Keratinocyte (primary cell): ENCODE measurements at regions not wholly inside any gene's neighbourhood (a gene's known extent, or its start where the extent isn't known, plus 50 kb on each side); places are given as distances from the start of the nearest gene placed in this dataset.

Experiments used
- DNase-seq: peaks from one replicate; pipeline ENCODE4 v3.0.0-alpha.2; 2011; ENCODE audit warnings: low read depth, missing footprints, low spot score
- FAIRE-seq: peaks from 2 replicates; lab custom pipeline; 2011; peaks lifted over from hg19 to GRCh38; lab: Jason Lieb, UNC
- H2AFZ ChIP-seq: 2 replicates; pipeline ENCODE4 v1.6.0; 2012; ENCODE audit warnings: low read length, control low read depth, inconsistent platforms; ENCODE audit not compliant: control insufficient read depth
- H3K27ac ChIP-seq: 2 replicates; pipeline ENCODE4 v1.5.1; 2011; ENCODE audit warnings: low read length; ENCODE audit not compliant: control insufficient read depth, insufficient read depth
- H3K27me3 ChIP-seq: 3 replicates; pipeline ENCODE4 v1.6.0; 2011; ENCODE audit warnings: low read length; ENCODE audit not compliant: control insufficient read depth, insufficient read depth; ENCODE audit errors: extremely low read depth
- H3K36me3 ChIP-seq, 2 experiments: 2 replicates in 1 of 2; 3 replicates in 1 of 2; pipeline ENCODE4 v1.5.1; 2011; ENCODE audit warnings: low read length in 2 of 2, mild to moderate bottlenecking in 1 of 2; ENCODE audit not compliant: control insufficient read depth in 2 of 2, insufficient read depth in 2 of 2; ENCODE audit errors: extremely low read depth in 1 of 2
- H3K4me1 ChIP-seq: 3 replicates; pipeline ENCODE4 v1.5.1; 2011; ENCODE audit warnings: low read length; ENCODE audit not compliant: control insufficient read depth, insufficient read depth; ENCODE audit errors: extremely low read depth
- H3K4me2 ChIP-seq: 3 replicates; pipeline ENCODE4 v1.6.0; 2011; ENCODE audit warnings: low read depth, low read length; ENCODE audit not compliant: control insufficient read depth, insufficient read depth; ENCODE audit errors: extremely low read depth
- H3K4me3 ChIP-seq, 3 experiments: fragments of 200-600 bp in 1 of 3; sonication (generic) in 1 of 3; 2 replicates in 2 of 3; 3 replicates in 1 of 3; pipeline ENCODE4 v1.5.1; 2011 to 2016; ENCODE audit warnings: low read length in 3 of 3, mild to moderate bottlenecking in 3 of 3, control low read depth in 2 of 3, inconsistent platforms in 1 of 3, low read depth in 1 of 3, mixed read lengths in 1 of 3, mixed run types in 1 of 3, moderate library complexity in 1 of 3; ENCODE audit not compliant: control insufficient read depth in 2 of 3, insufficient read depth in 2 of 3; ENCODE audit errors: extremely low read depth in 1 of 3
- H3K79me2 ChIP-seq: 2 replicates; pipeline ENCODE4 v1.6.0; 2012; ENCODE audit warnings: low read length; ENCODE audit not compliant: control insufficient read depth, insufficient read depth
- H3K9ac ChIP-seq: 3 replicates; pipeline ENCODE4 v1.6.0; 2011; ENCODE audit warnings: low read length; ENCODE audit not compliant: control insufficient read depth, insufficient read depth; ENCODE audit errors: extremely low read depth
- H3K9me1 ChIP-seq: 3 replicates; pipeline ENCODE4 v1.6.0; 2011; ENCODE audit warnings: low read length; ENCODE audit not compliant: control insufficient read depth, insufficient read depth; ENCODE audit errors: extremely low read depth
- H3K9me3 ChIP-seq: 2 replicates; pipeline ENCODE4 v1.5.1; 2012; ENCODE audit warnings: low read depth, low read length; ENCODE audit not compliant: control insufficient read depth
- H4K20me1 ChIP-seq: 3 replicates; pipeline ENCODE4 v1.6.0; 2011; ENCODE audit warnings: low read length; ENCODE audit not compliant: control insufficient read depth, insufficient read depth; ENCODE audit errors: extremely low read depth
- CTCF ChIP-seq, 3 experiments: IDR thresholded peaks in 1 of 3; conservative IDR thresholded peaks in 1 of 3; optimal IDR thresholded peaks in 1 of 3; 2 replicates in 2 of 3; 3 replicates in 1 of 3; pipeline versions ENCODE3 to v1.5.1; 2011; ENCODE audit warnings: low read length in 3 of 3, mild to moderate bottlenecking in 3 of 3, moderate library complexity in 2 of 3, control low read depth in 1 of 3, inconsistent platforms in 1 of 3; ENCODE audit not compliant: insufficient read depth in 2 of 3; ENCODE audit errors: extremely low read depth in 1 of 3
- EZH2 ChIP-seq: IDR thresholded peaks from one replicate; pipeline ENCODE4 v1.6.1; 2012; ENCODE audit warnings: inconsistent platforms, mild to moderate bottlenecking, low read length, moderate library complexity
- dilution Hi-C: fragments of 300-500 bp; cut with MboI; formaldehyde crosslinking; loops from one replicate; pipeline ENCODE4 v1.7.0; 2020; ENCODE audit warnings: low sequenced_read_pairs; ENCODE audit not compliant: extremely low pct_ligation_motif_present

DNA sequence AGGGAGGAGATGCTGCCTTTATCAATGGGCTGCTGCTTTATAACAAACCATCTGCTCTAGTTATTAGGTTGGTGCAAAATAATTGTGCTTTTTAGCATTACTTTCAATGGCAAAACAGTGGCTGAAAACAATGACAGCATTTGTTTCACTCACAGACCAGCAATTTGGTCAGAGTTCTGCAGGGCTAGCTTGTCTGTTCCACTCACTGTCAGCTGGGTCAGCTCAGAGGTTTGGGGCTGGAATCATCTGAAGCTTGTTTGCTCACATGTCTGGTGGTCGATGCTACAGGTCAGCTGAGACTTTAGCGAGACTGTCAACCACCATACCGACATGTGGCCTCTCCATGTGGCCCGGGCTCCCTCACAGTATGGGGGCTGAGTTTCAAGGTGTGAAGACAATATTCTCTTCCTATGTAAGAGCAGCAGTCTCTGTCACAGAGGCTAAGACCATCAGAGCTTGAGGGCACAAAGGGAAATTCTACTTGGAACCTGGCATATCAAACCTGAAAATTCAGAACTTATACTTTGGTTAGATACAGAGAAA lies 81.3 kb upstream of the LIMCH1 start:
- DNase-seq (no peak), FAIRE-seq (no peak)
- Histone ChIP-seq H3K79me2 (no peaks in the 10 kb centered on the region), H3K27me3 (peaks cover 4% of the 10 kb centered on the region), H3K9me1 (no peaks in the 10 kb centered on the region), H3K4me1 (peaks cover 3% of the 10 kb centered on the region), H3K36me3 (no peaks in the 10 kb centered on the region), H3K4me3 (no peak overlapping the region), H3K9me3 (no peaks in the 10 kb centered on the region), H3K27ac (no peak overlapping the region), H3K4me2 (no peak overlapping the region), H4K20me1 (no peaks in the 10 kb centered on the region), H2AFZ (no peak overlapping the region), H3K9ac (no peak overlapping the region)
- TF ChIP-seq CTCF (optimal IDR thresholded peaks at IDR 0.05 in 1 of 3, IDR thresholded peaks at IDR 0.05 in 1 of 3, conservative IDR thresholded peaks at IDR 0.05 in 1 of 3; ENCODE audit: extremely low read depth in 1 of 3, insufficient read depth in 2 of 3, low read length in 3 of 3) (no peak), EZH2 (no peak)
- dilution Hi-C loops = no loop called here

DNA sequence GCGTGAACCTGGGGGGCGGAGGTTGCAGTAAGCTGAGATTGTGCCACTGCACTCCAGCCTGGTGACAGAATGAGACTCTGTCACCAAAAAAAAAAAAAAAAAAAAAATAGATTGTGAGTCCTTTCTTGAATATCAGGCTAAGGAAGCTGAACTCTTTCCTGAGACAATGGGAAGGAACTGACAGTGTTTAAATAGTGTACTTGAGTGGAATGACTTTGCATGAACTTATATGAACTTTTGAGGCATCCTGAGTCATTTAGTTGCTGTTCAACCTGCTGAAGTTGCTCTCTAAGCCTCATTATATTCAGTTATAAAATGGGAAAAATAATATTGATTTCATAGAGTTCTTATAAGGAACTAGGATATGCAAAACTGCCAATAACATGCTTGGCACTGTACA lies 79.3 kb upstream of the LIMCH1 start:
- H3K4me2 ChIP-seq = no peak overlapping the region

More for the DNA sequence above, 79.3 kb upstream of the LIMCH1 start:
- Histone ChIP-seq H3K79me2 (no peaks in the 10 kb centered on the region), H3K9me1 (no peaks in the 10 kb centered on the region), H3K4me1 (peaks cover 3% of the 10 kb centered on the region), H3K4me3 (no peak overlapping the region), H3K27me3 (peaks cover under 1% of the 10 kb centered on the region), H2AFZ (no peak overlapping the region), H3K9ac (no peak overlapping the region), H3K27ac (no peak overlapping the region), H3K9me3 (no peaks in the 10 kb centered on the region), H4K20me1 (no peaks in the 10 kb centered on the region), H3K36me3 (no peaks in the 10 kb centered on the region)
- DNase-seq (no peak), FAIRE-seq (no peak)
- dilution Hi-C loops = no loop called here
- TF ChIP-seq CTCF (optimal IDR thresholded peaks at IDR 0.05 in 1 of 3, IDR thresholded peaks at IDR 0.05 in 1 of 3, conservative IDR thresholded peaks at IDR 0.05 in 1 of 3; ENCODE audit: extremely low read depth in 1 of 3, insufficient read depth in 2 of 3, low read length in 3 of 3) = no peak
- TF ChIP-seq EZH2 = no peak
